ENCODE measurements at regions not wholly inside any gene's neighbourhood (a gene's known extent, or its start where the extent isn't known, plus 50 kb on each side); places are given as distances from the start of the nearest gene placed in this dataset.

DNA sequence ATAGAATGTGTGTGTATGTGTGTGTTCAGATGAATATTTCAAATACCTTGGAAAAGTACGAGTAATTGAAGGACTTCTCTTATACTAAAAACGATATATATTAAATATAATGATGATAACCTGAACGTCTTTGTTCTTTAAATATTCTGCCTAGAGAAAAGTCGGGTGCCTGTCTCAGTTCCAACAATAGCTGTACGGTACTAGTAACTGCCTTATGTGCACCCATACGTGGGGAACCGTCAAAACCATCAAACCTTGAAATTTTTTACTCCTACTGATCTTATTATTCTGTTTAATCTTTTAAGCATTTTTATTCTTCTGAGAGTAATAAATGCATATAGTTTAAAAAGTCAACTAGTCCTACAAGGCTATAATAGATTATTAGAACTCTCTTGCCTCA lies 1045.7 kb downstream of the C4orf33 start:
- ATAC-seq (no peak), DNase-seq (no peak)
- intact Hi-C loops (cut with DNase I, micrococcal nuclease): no loop called here

DNA sequence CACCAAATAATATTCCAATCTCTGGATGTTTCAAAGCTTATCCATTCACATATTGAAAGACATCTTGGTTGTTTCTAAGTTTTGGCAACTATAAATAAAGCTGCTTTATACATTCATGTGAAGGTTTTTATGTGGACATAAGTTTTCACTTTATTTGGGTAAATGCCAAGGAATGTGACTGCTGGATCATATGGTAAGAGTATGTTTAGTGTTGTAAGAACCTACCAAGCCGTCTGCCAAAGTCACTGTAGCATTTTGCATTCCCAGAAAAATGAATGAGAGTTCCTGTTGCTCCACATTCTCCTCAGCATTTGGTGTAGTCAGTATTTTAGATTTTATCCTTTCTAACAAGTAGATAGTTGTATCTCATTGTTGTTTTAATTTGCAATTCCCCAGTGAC lies 1047.7 kb downstream of the C4orf33 start:
- DNase-seq (no peak), ATAC-seq (no peak)
- intact Hi-C loops (cut with DNase I, micrococcal nuclease): no loop called here

DNA sequence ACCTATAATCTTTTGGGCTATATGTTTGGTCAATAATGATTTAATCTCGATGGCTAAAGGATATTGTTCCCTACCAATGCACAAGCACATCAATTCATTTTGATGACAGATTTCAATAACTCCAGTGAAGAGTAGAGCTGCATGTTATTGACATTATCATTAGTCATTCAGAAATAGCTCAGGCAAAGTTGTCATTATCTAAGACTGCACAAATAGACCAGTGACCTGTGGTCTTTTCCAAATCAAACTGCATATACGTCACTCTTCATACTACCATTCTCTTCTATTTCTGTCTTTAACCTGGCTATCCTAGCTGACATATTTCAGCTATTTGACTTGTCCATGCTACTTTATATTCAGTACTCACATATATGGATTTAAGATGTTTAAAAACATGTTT lies 1050.8 kb downstream of the C4orf33 start:
- no peak for ATAC-seq
- no peak for DNase-seq
- intact Hi-C loops (cut with DNase I, micrococcal nuclease): no loop called here

DNA sequence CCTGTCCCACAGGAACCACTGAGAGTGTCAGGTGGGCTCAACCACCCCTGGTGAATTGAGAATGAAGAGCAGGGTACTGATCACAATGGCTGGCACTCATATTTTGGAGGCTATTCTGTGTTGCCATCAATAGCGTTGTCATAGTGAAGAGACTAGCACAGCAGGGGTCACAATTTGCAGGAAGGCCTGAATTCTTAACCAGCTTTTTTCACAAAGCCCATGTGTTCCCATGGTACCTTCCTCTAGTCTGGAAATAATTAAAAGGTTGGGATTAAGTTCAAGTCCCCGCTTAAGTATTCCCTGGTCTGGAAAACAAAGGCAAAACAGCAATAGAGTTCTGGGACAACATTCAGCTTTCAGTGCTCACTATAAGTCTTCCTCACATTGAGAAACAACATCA lies 1051.7 kb downstream of the C4orf33 start:
- no peak for ATAC-seq
- intact Hi-C loops (cut with DNase I, micrococcal nuclease): no loop called here
- no peak for DNase-seq

DNA sequence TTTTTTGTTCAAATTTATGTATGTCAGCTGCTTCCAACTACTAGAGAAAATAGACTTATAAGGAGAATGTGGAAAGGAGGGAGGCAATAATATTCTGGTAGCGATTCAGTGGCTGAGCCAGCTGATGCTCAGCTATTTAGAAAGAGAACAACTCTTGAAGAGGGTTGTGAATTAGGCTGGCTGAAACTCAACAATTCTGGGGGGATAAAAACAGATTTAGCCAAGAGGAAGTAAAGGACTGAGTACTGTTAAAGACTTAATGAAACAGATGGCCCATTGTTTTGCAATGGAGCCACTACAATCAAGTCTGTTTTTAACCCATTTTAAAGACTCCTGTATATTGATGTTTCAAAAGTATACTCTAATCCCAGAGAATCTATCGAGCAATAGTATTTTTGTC lies 1058.9 kb downstream of the C4orf33 start:
- no peak for DNase-seq
- no peak for ATAC-seq
- intact Hi-C loops (cut with DNase I, micrococcal nuclease): no loop called here

DNA sequence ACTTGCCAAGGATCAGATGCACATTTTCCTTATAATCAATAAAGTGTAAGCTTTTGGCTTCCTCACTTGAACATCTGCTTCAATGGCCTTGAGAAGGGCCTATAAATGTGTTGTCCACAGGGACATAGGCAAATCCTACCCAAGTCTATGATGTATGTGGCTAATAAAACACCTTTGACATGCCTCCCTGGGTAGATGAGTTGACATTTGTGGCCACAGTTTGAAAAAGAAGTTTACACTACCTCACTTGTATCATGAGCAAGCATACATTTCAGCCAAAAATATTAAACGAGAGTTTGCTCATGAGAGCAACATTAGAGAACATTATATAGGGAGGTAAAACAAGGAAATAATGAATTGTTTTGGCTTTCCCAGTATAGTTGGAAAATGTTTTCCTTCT lies 1067.7 kb downstream of the C4orf33 start:
- intact Hi-C loops (cut with DNase I, micrococcal nuclease): no loop called here
- no peak for ATAC-seq
- DNase-seq: no peak

DNA sequence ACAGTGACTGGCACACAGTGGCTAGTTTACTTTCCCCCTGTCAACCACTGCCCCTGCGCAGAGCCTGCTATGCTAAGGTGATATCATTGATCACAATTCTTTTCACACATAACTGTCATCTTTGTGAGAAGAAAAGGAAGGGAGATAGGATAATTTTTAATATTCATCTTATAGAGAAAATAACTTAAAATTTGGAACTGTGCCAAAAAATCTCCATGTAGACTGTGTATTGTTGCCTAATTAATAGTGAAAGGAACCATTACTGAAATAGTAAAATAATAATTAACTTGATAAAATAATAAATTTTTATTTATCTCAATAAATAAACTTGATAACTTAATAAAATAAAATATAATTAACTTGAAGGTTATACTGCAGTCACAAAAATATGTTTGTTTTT lies 1069.4 kb downstream of the C4orf33 start:
- DNase-seq (no peak), ATAC-seq (no peak)
- intact Hi-C loops (cut with DNase I, micrococcal nuclease): no loop called here

DNA sequence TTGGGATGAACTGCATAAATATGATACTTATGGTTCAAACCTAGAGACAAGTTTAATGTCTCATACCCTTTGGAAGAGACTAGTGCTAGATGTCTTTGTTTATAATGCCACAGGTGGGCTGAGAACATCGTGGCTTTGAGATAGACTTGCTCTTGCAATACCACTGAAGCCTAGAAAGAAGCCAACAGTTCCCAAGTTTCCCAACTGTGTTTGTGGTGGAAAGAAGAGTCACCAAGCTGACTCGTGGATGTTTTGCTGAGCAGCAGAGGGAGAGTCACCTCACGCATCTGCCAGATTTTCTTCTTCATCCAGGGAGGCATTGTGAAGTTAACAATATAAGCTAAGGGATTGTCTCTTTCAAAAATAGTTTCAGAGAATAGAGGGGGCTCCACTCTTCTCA lies 1076.2 kb downstream of the C4orf33 start:
- intact Hi-C loops (cut with DNase I, micrococcal nuclease): no loop called here
- no peak for ATAC-seq
- DNase-seq: no peak

DNA sequence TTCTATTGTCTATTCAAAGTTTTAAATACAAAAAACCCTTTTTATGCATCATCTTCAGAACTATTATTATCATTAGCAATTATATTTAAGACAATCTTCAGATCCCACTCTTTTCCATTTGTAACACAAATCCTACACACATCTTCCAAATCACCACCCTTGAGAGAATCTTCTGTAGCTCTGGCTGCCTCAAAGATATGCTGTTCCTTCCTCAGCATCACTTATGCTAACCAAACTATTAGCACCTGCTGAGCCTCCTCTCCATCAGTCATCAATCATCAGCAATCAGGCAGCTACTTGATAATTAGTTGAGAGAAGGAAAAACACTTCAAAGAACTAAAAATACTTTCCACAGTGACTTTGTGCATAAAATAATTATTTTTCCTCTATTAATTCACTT lies 1082.2 kb downstream of the C4orf33 start:
- DNase-seq (no peak), ATAC-seq (no peak)
- intact Hi-C loops (cut with DNase I, micrococcal nuclease): no loop called here

DNA sequence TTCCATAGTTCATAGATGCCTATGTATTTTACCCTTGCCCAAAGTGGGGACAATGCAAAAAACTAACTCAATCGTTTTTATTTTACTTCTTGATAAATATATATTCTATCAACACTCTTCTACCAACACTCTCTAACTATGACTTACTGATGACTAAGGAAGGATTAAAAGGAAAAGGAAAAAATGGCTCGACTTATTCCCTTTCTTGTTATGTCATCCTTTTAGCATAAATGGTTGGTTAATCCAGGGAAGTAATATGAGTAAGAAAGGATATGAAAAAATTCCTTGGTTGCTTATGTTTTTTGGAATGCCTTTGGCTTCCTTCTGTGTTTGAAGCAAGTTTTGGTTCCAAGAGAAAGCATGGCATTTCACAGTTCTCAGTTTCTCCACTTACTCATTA lies 1087.1 kb downstream of the C4orf33 start:
- intact Hi-C loops (cut with DNase I, micrococcal nuclease): no loop called here
- ATAC-seq (no peak), DNase-seq (no peak)

DNA sequence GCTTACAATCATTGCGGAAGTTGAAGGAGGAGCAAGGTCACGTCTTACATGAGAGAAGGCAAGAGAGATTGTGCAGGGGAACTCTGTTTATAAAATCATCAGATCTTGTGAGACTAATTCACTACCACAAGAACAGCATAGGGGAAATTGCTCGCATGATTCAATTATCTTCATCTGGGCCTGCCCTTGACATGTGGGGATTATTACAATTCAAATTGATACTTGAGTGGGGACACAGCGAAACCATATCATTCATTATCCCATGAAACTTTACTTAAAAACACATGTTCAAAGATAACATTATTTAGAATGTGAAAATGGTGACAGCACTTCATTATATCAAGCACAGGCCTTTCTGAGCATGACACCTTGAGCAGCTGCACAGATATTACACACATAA lies 1087.8 kb downstream of the C4orf33 start:
- DNase-seq (no peak), ATAC-seq (no peak)
- intact Hi-C loops (cut with DNase I, micrococcal nuclease): no loop called here

DNA sequence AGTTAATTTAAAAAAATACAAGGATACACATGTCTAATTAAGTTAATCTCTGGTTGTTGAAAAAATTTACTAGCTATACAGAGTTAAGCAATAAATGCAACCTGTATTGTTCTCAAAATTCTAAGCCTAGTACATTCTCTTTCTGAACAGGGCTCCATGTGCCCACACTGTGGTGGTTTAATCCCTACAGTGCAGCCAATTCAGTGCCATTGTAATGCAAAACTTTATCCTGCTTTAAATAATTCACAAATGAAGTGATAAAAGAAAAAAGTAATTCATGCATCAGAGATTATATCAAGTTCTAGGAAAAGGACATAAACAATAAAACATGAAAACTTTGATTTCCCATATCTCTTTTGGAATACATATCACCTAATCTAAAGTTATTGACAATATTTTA lies 1089.2 kb downstream of the C4orf33 start:
- intact Hi-C loops (cut with DNase I, micrococcal nuclease): no loop called here
- ATAC-seq: no peak
- no peak for DNase-seq

DNA sequence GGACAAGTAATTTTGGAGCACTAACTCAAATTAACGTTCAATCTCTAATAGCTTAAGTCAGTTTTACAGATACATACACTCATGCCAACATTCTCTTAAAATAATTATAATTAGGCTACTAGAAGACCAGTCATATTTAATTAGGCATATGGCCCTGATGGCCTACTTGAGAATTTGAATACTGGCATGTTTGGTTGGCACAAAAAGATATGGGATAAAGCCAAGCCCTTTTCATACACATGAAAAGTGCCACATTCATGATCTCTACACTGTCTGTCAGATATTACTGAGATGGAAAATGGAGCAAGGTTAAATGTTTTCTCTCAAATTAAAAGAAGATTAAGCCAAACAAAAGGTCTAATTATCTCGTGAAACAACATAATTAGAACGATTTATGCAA lies 1091.0 kb downstream of the C4orf33 start:
- intact Hi-C loops (cut with DNase I, micrococcal nuclease): no loop called here

DNA sequence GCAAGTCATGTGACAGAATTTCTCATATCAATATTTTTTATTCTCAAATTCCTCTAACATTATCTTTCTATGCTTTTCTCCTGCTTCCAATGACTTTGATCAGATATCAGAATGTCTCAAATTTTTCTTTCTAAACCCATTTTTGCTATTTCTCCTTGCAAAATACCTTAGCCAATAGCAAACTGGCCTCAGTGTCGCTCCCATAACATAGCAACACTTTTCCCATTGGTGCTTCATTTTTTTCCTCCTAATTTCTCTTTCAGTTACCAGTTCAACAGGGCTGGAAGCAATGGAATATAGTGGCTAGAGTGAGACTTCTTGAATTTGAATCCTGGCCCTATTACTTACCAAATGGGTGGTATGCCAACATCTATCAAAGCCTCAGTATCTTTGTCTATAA lies 1091.6 kb downstream of the C4orf33 start:
- intact Hi-C loops (cut with DNase I, micrococcal nuclease): no loop called here

More for the DNA sequence above, 1091.0 kb downstream of the C4orf33 start:
- DNase-seq (no peak), ATAC-seq (no peak)

DNA sequence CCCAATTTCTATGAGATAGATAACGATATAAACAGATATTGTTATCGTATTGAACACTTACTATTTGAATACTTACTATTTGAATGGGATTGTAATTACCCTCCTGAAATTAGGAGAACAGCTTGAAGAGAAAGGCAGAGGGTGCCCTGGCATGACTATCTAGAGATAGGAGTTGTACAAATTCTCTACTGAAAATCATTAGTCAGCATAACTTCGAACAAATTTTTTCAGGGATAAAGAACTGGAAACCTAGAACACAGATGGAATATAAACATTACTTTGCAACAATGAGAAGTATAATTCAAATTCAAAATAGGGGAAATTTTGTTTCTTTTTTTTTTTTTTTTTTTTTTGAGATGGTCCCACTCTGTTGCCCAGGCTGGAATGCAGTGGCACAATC lies 1096.8 kb downstream of the C4orf33 start:
- intact Hi-C loops (cut with DNase I, micrococcal nuclease): no loop called here
- no peak for ATAC-seq

More for the DNA sequence above, 1091.6 kb downstream of the C4orf33 start:
- DNase-seq (no peak), ATAC-seq (no peak)

DNA sequence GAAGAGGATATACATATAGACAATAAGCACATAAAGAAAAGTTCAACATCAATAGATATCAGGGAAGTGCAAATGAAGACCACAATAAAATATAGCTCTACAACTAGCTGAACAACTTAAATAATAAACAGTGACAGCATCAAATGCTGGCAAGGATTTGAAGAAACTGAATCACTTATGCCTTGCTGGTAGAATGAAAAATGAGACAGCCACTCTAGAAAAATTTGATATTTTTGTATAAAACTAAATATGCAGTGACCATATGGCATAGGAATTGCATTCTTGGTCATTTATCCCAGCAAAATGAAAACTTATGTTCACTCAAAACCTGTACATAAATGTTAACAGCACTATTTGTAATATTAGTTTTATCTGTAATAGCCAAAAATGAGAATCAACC lies 1102.0 kb downstream of the C4orf33 start:
- DNase-seq (no peak), ATAC-seq (no peak)
- intact Hi-C loops (cut with DNase I, micrococcal nuclease): no loop called here

More for the DNA sequence above, 1096.8 kb downstream of the C4orf33 start:
- no peak for DNase-seq

DNA sequence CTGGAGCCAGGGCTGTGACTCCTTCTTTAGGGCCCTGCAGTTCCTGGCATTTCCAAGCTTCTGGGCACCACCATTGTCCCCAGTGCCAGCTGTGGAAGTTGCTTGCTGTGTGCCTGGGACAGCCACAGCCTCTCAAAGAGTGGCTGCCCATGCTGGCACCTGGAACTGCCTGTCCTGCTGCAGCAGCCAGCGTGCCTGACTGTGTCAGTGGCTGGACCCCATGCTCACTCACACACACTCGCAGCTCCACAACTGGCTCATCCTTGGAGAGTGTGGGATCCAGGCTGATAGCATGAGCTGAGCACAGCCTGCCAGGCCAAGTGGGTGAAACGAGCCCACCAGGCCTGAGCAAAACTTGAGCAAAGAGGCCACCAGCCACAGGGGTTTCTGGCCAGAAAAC lies 1107.6 kb downstream of the C4orf33 start:
- DNase-seq: no peak
- intact Hi-C loops (cut with DNase I, micrococcal nuclease): no loop called here

DNA sequence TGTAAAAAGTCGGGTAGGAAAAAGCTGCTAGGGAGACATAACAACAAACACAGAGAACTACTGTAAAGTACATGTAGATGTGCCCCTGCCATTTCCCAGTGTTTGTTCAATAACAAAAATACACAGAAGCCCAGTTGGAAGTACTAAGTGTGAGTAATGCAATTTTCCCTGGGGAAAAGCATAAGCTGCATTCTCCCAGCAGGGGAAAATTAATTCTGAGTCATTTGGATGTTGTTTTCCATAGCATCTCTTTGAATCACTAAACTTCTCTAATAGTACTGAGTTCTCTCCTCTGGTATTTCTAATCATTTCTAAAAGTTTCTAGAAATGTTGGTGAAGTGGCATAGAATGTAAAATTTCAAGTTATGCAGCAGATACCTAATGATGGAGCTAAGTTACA lies 1114.9 kb downstream of the C4orf33 start:
- intact Hi-C loops (cut with DNase I, micrococcal nuclease): no loop called here
- ATAC-seq: no peak
- DNase-seq: no peak

More for the DNA sequence above, 1107.6 kb downstream of the C4orf33 start:
- ATAC-seq: no peak

DNA sequence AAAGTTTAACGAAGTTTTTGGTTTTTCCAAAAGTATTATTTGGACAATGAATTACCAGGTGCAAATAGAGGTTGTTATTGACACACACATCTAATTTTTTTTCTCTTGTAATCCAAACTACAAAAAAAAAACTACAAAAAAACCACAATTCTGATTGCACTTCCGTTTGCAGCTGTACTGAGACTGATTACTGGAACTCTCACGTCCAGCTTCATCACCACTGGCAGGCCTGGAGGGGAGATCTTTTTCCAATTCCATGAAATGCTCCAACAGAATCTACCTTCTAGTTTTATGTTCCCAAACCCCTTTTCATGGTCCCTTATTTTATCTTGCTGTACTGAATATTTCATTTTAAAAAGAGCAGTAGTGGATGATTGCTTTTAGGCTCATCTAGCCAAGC lies 1118.3 kb downstream of the C4orf33 start:
- ATAC-seq (no peak), DNase-seq (no peak)
- intact Hi-C loops (cut with DNase I, micrococcal nuclease): no loop called here

DNA sequence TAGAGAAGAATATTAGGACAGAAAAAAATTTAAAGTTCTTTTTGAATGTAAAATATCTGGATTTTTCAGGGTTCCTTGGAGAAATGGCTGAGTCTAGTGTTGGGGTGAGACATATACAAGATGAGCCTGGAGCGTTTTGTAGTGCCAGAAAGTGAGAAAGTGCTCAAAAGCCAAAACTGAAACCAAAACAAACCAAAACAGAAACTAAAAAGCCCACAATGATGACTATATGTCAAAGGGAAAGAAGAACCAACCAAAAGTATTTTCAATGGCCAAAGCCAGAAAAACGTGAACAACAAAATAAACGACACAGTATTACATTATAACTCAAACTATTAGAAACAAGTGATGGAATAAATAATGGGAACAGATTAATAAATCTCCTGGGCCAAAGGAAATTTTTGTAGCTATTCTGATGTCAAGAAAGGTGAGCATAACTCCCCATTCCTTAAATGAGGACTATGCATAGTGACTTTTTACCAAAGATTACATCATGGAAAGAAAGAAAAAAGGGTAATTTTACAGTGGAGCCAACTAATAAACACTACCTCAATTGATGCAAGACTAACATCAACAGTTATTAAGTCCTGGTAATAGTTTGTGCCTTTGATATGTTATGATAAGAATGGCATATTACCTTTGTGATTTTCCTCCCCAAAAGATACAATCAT lies 1137.6 kb downstream of the C4orf33 start:
- ATAC-seq (no peak), DNase-seq (no peak)
- intact Hi-C loops (cut with DNase I, micrococcal nuclease): no loop called here

DNA sequence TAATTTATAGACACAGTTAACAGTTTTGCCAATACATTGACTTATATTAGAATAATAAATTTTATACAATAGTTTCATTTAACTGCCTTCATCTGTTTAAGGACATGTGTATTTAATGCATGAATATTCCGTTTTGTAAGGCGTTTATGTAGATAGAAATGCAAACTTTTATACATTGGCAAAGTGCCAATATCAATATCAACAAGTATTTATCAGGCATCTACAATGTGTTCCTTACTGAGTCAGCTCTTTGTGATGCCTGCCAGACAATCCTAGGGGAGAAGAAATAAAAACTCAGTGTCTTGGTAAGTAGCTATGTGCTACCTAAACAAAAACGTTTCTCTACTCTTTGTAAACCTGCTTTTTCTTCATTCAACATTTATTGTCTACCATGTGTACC lies 1142.2 kb downstream of the C4orf33 start:
- intact Hi-C loops (cut with DNase I, micrococcal nuclease): no loop called here
- DNase-seq: no peak
- no peak for ATAC-seq

DNA sequence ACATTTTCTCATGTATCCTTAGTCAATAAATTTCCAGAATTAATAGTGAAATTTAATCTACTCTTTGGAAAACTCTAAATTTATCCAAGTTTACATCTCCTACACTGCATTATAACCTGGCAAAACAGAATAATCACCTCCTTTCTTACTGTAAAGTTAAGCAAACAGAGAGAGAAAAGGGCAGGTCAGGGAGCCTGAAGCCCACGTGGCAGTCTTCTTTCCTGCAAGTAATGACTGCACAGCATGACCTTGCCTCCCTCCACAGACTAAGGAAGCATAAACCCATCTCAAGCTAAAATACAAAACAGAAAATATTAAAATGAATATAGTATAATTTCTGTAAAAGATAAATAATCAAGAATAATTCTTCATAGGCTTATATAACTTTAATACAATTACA lies 1153.0 kb downstream of the C4orf33 start:
- no peak for DNase-seq
- intact Hi-C loops (cut with DNase I, micrococcal nuclease): no loop called here
- ATAC-seq: no peak

All from left colon (tissue), 2 donors.